Effector CD4-positive, alpha-beta T cell (primary cell): ENCODE measurements at regions not wholly inside any gene's neighbourhood (a gene's known extent, or its start where the extent isn't known, plus 50 kb on each side); places are given as distances from the start of the nearest gene placed in this dataset.

Experiments
- DNase-seq: peaks from one replicate; pipeline ENCODE4 v3.0.0-alpha.2; 2020

DNA sequence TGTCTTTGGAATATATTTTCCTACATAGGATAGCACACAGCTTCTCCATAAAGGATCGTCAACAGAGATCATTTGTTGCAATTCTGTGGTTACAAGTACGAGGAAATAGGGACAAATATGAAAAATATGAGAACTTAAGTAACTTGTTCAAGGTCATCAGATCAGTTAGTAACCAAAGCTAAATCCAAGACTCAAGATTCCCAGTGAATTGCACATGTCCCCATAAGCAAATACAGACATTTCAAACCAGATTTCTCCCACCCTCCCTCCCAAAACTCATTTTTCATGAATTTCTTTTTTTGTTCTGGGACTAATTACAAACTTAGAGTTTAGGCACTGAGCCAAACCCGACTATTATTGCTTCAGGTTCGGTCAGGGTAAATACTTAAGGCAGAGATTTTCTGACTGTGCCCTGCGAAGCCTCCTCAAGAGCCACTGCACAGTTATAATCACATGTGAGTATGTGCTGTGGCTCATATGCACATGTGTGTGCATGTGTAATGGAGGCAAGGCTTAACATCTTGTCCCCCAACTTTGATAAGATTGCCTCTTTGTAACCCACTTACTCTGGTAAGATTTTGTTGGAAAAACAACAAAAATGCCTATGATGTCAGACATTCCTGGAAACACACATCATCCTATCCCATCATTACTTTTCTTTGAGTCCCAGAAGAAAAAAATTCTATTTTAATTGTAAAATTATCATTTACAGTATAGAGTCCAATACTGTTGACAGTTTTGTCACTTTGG, 216.2 kb downstream of the CD83 start:
- DNase-seq: no peak

DNA sequence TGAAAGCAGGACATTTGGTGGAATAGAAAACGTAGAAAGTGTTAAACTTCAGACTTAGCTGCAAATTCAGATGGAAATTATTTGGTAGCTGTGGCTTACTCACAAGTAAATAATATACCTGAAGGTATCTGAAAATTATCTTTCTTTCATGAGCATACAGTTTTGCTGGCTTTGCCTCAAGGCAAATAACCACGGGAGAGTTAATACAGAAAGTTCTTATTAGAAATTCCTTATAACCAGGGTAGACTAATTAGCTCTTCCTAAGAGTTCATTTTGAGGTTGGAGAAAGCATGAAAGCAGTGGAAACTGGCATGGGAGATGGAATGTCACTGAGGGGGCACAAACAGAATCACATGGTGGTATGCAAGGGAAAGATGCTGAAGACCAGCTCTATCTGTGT, 217.5 kb downstream of the CD83 start:
- DNase-seq: no peak

DNA sequence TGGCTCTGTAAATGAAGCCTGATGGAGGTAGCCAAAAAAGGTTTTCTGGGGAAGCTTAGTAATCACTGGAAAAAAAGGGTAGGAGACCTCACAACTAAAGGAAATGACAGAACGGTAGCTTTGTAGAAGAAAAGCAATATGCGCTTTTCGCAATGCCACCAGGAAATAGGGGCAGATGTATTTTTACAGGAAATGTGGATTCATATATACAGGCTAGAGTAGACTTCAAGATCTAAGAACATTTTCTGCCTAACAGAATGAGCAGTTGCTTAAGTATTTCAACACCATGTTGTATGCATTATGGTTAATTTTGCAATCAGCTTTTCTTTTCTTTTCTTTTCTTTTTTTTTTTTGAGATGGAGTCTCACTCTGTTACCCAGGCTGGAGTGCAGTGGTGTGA, 219.6 kb downstream of the CD83 start:
- no peak for DNase-seq

DNA sequence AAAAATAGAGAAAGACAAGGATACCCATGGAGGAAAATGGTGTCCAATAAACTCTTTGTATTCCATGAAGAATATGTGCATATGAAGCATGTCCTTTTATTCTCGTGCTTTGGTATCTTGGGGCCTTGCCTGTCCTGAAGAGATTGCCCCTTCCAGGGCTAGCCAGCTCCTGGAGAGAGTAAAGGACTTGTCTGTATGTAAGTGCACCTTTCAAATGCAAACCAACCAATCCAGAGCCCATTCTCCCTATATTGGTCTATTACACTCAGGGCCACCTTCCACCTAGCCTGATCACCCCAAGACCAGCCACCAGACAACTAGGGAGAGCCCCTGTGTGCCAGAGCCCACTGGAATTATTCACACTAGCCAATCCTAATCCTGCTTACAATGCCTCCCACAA, 221.6 kb downstream of the CD83 start:
- DNase-seq: no peak

DNA sequence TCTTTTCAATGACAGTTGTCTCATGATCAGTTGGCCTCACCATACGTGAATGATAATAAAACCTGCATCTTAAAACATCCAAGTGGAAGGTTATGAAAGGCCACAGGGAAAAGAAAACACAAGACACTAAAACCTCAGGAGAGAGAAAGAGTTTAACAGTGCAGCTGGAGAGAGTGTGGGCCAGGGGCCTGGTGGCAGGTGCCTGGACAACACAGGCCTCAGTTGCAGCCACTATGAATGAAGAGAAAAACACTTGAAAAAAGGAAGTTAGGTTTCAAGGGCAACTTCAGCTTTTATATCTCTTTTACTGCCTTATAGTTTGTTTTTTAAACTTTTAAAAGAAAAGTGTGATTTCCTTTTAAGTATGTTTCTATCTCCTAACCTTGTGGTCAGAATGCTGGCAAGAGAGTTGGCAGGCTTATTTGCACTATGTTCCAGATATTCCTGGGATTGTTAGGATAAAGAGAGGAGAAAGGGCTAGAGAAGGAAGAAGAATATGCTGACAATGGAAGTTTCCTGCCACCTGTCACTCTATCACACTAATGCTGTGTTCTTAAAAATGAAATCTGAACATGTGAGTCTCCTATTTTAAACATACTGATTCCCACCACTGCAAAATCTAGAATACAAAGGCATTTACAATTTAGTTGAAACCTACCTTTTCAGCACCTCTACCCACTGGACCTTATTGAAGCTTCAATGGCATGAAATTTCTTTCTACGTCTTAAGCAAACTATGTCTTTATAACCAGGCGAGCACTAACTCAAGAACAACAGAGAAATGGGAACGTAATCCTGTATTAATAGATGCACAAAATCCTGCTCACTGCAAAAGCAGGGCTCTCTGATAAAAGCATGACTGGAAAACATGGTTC, 222.4 kb downstream of the CD83 start:
- no peak for DNase-seq

DNA sequence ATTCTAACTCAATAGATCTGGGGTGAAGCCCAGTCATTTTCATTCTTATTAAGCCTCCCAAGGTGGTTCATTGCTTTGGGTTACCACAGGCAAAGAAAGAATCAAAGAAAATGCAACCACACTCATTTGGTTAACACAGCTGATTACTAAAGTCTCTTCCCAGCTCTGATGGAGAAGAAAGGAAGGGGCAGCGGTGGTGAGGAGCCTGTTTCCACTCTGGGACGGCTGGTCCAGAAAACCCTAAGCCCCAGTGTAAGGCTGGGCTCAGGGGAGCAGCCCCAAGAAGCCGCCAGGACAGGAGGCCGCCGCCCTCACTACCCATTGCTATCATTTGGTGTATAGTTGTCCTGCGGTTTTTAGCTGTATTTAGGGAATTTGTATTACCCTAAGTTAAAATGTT, 226.9 kb downstream of the CD83 start:
- no peak for DNase-seq

DNA sequence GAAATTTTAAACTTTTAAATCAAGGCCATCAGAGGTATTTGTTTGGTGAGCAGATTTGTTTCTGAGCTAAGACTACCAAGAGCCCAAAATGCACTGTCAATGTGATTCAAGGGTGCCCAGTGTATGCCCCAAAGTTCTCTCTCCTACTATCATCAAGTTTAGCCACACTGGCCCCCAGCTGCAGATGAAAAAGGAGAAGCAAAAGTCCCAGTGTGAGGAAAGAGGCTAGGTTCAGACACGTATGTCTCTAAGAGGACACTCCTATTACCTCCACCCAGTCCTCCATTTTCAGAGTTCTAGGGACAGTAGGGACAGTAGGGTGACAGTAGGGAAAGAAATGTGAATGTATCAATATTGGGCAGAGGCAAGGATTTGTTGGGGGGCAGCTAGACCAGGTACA, 230.8 kb downstream of the CD83 start:
- DNase-seq: no peak

DNA sequence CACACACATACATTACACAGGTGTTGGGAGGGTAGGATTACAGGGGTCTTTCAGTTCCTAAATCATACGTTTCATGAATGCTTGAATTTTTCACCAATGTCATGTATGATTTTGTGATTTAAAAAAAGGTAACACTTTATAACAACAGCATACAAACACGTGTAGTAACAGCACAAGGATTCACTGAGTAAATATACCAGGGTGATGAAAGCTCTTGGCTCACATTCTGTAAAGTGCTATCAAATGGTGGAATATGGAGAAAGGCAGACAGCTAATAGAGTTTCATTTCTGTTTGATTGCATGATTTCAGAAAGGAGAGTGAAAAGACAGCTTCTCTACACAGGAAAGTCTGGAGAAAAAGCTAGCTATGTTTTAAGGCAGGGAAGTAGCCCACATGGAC, 231.9 kb downstream of the CD83 start:
- DNase-seq: no peak

DNA sequence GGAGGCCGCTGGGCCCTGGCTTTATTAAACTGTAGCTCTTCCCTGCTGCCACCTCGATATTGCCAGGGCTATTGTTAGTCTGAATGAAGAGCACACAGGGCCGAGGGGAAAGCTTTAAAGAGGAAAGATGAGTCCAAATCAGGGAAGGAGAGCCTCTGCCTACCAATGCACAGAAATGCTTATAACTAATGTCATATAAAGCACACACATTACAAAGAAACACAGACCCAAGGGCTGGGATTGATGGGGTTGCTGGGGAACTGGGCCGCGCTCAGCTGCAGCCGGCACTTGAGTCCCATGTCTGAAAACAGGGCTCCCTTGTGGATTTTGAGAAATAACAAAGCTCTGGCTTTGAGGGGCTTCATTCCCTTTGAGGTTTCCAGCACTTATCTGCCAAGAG, 232.6 kb downstream of the CD83 start:
- DNase-seq: no peak

DNA sequence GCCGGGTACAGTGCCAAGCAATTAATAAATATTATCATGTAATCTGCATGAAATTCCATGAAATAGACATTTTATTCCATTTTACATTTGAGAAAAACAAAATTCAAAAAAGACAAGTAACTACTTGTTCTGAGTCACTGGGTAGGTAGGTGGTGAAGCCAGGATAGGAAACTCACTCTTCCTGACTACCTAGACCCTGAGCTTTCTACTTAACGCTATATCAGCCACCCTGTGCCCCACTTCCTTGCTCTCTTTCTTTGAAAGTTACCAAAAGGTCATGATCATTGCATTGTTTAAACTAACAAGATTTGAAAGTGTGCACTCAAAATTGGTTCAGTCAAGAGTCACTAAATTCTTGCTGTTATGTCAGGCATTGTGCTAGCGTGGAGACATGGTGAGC, 235.7 kb downstream of the CD83 start:
- no peak for DNase-seq

DNA sequence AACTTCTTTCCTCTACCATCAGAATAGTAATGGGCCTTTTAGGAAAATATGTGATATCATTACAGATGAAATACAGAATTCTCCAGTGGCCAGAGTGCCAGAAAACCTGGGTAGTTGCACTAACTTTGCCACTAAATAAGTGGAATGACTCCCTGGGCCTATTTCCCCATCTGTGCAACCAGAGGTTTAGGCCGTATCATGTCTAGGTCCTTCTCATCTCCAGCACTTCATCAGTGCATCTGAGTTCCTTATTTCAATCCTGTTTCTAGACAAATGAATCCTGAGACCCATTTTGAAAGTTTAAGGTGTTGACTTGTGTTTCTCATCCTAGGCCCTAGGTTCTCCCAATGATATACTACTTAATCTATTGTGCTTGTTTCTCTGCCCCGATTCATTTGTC, 236.2 kb downstream of the CD83 start:
- DNase-seq: no peak

DNA sequence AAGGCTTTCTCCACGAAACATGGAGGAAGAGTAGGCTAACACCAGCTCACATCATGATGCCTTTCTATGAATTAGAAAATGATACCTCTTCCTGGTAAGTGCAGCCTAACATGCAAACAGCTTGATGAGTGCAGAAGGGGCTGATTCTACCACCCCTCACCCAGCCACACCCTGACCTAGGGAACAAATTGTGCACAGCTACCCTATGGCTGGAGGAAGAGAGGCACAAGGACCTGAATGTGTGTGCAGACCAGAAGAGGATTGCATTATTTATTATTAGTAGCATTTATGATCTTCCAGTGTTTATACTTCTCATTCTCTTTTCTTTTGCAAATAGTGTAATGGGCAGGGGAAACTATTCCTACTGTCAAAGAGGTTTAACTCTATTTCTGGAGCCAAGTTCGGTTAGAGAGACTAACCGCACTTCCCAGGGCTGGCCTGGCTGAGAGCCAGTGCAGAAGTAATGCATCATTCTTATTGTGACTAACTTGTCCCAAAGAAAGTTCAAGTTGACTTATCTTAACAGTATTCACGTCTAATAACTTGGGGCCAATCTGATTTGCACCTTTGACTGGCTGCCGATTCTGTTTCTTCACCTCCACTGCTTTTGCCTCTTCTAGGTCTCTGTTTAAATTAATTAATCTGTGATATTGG, 237.5 kb downstream of the CD83 start:
- no peak for DNase-seq

DNA sequence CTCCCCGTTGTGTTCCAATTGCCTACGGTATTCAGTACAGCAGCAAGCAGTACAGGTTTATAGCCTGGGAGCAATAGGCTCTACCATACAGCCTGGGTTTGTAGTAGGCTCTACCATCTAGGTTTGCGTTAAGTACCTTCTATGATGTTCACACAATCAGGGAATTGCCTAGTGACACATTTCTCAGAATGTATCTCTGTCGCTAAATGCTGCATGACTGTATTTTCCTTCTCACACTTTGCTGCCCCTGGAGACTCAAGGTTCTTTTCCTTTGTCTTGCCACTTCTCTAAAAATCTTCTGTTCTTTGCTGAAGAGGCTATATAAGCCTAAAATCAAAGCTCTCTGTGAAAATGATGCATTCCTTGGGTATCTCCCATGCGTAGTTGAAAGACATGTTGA, 241.9 kb downstream of the CD83 start:
- no peak for DNase-seq

DNA sequence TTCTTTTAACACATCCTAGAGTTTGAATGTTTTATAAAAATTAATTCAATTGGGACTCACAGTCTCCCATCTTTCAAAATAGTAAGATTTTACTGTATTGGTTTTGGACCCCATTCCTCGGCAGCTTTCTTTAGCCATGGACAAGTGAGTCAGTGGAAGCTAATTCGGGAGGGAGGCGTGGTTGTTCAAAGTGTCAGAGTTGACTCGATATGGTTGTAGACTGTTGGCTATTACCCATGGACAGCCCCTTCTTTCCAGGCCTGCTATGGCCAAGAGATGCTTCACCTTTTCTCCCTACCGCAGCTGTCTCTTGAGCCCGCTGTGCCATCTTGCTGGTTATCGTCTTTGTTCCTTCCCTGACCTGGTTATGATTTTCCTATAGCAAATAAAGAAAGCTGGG, 243.0 kb downstream of the CD83 start:
- no peak for DNase-seq

DNA sequence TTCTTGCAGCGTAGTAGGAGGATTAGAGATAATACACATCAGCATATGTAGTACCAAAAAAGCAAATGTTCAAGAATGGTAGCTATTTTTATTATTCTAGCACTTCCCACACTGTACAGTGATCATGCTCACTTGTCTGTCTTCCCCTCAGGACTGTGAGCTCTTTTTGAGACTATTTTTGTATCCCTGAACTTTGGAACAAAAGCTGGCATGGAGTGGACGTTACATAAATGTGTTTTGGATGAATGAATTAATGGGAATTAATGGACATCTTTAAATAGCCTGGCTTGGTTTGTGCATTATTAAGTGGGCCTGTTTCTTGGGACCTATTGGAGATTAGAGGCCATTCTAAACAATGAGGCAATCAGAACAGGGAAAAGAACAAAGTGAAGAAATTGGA, 243.7 kb downstream of the CD83 start:
- no peak for DNase-seq

DNA sequence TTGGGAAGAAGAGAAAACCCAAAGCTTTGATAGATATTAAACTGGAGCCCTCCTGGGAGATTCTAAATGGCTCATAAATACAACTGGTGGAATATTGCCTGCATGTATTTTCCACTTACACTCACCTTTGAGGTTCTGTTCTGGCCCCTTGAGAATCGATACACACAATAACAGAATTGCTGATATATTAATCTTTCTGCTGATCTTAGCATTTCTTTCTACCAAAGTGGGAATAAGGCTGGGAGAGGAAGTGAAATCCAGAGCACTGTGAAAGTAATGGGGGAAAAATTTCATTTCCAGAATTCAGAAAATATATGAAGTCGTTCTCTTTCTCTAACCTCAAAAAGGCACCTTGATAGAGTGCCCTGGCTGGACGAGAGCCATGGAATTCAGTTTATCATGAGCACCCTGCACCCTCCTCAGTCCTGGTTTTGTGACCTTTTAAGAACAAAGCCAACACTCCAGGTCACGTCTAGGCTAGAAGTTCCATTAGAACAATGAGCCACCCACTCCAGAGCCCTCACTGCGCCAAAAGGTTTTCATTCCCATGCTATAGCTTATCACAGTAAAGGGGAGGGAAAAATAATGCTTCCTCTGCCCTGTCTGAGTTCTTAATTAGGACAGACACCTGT, 244.5 kb downstream of the CD83 start:
- DNase-seq: no peak

DNA sequence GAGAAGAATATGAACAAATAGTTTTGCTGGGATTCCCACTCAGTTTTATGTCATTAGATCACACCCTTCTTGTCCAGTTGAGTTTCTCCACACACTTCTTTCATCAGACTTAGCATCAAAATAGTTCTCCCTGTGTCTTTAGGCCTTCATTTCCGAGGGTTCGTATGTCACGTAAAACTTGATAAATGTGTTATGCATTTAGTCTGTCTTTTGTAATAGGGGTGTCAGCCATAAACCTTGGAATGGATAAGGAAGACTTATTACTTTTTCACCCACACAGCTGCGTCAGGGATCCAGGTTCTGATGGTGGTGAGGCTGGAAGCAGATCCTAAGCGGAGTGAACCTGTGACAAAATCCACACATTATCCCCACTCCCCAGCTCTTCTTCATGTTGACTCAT, 246.8 kb downstream of the CD83 start:
- no peak for DNase-seq

DNA sequence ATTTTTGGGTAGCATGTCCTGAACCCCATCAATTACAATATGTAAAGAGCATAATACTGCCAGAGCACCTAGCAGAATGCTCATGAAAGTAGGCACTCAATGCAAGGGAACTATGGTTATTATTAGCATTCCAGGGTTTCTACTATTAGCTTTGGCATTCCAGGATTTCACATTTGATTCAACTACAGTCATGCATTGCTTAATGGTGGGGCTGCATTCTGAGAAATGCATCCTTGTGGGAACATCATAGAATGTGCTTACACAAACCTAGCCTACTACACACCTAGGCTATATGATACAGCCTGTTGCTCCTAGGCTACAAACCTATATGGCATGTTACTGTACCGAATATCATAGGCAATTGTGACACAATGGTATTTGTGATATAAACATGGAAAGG, 247.8 kb downstream of the CD83 start:
- DNase-seq: no peak

DNA sequence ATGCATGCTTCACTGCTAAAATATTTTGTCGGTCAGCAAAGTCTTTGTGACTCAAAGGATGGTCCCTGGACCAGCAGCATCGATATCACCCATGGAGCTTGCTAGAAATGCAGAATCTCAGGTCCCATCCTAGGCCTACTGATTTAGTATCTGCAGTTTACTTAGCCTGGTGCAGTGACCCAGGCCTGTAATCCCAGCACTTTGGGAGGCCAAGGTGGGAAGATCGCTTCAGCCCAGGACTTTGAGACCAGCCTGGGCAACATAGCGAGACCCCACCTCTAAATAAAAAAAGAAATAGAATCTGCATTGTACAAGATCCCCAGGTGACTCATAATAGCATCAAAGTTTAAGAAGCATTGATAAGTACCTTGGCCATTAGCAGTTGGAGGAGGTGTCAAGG, 248.7 kb downstream of the CD83 start:
- DNase-seq: no peak

DNA sequence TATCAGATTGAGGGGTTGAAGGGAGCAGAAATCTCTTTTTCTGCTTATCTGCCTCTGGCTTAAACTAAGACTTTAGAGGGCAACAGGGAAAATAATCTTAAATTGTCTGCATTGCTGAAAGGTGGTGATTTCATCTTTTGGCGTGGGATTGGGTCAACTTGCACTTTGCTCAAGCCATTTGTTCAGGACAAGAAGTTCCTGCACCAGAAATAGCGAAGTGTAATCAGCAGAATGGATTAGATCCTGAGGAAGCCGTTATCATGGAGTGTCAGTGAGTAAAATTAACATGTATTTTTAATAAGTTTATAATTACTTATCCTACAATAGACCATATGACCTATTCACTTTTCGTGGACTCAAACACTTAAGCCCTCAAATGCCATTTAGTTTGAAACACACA, 249.3 kb downstream of the CD83 start:
- DNase-seq: no peak

DNA sequence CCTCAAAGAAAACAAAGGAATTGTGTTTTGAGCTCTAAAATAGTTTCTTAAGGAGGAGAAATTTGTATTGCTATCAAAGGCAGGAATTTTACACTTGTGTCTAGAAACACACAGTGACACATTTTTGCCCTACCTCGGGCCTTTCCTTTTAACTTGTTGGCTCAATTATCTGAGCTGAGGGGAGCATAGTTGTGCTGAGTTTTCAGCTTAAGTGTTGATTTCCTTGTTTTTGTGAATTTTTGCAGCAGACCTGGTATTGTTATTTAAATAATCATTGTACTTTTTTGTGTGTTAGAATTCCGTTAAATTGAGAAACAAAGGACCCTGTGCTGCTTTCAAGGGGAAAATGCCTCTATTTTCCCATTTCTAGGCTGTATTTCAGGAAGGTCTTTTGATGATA, 249.7 kb downstream of the CD83 start:
- no peak for DNase-seq

DNA sequence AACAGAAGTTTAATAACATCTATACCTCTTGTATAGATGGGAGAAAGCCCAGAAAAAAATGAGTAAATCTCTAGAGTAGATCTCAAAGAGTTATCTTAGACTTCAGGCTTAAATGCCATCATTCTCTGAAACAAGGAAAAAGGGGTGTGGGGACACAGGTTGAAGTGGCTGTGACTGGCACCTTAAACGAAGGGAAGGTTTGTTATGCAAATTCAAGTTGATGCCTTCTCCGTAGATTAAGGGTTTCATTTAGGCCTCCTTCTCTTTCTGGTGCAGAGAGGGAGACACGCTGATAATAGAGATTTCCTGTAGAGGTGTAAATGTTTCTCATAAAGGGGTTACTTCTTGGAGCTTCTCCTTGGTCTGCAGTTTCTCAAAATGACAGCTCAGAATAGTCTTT, 252.1 kb downstream of the CD83 start:
- no peak for DNase-seq

DNA sequence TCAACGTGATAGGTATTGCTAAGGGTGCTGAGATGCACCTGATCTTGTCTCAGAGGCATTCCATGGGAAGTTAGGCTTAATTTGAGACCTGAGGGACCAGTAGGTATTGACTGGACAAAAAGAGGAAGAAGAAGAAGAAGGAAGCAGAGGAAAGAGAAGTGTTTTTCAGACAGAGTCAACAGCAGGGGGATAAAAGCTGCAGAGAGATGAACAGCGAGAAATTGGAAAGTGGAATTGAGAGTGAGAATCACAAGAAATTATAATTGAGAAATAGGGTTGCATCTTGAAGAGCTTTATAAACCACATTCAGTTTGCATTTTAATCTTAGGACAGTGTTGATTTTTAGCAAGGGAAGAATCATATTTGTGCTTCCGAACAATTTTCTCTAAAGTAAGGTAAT, 254.0 kb downstream of the CD83 start:
- DNase-seq: no peak
